ENCODE measurements at regions not wholly inside any gene's neighbourhood (a gene's known extent, or its start where the extent isn't known, plus 50 kb on each side); places are given as distances from the start of the nearest gene placed in this dataset.

- TF ChIP-seq CTCF (IDR thresholded peaks at IDR 0.05) = no peak
- TF ChIP-seq POLR2A (IDR thresholded peaks at IDR 0.05) = no peak
Measured at GRCh38 chr6:130769861-130770260, 57.3 kb upstream of the SMLR1 start.
